SKM-1 treated with dmso at 0.1 percent for 144 hours (cell line): ENCODE measurements at regions not wholly inside any gene's neighbourhood (a gene's known extent, or its start where the extent isn't known, plus 50 kb on each side); places are given as distances from the start of the nearest gene placed in this dataset.
A peak's percentile ranks its signal among the peaks of the same experiment; 100 is the strongest.

Experiments
- DNase-seq: peaks from one replicate; lab custom pipeline; 2025; ENCODE audit not compliant: unreplicated experiment; lab: John Stamatoyannopoulos, UW

DNA sequence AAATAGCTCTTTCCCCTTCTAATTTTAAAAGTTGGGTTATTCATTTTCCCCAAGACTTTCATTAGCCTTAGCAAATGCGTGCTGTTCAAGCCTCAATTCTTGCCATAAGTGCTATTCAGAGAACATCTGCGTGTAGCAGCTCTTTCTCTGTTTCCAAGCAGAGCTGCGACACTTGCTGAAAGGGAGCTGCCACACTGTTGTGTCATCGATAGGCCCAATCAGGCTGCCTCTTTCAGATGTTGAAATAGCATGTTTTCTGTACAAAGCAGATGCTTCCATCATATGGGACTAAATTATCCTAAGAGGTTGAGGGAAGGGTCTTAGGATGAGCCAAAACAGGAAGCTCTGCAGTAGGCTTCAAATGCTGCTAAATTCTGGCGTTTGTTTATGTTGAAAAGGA lies 220.9 kb upstream of the CDC14C start:
- DNase-seq = no peak

DNA sequence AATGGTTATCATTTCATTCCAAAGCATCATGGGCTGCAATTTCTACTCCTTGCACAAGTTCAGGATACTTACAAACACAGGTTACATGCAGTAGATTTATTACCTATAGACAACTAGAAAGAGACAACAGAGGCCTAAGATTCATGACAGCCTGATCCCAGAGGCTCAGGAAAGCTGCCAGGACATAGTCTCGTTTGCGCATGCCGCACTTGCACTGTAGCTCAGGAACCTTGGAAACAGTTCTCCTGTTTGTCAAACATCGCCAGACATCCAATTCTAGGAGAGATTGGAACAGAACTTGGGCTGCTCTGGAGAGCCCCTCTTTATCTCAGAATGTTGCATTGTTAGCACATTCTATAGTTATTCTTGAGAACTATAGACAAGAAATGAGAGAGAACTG lies 216.2 kb upstream of the CDC14C start:
- DNase-seq = no peak

DNA sequence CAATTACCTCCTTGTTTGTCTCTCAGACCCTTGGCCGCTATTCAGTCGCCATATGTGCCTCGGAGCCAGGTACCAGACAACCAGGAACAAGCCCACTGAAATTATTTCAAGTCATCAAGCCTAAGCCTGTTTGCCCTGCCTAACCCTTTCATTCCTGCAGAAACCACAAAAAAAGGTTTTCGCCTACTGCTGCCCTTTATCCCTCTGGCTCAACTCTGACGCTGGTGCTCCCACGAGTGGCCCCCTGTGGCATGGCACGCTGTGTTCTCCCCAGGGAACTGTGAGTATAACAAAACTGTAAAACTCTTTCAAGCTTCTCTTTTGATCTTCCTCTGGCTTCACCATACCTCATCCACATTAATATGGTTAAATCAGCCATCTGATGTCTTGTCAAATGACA lies 215.7 kb upstream of the CDC14C start:
- DNase-seq = no peak

DNA sequence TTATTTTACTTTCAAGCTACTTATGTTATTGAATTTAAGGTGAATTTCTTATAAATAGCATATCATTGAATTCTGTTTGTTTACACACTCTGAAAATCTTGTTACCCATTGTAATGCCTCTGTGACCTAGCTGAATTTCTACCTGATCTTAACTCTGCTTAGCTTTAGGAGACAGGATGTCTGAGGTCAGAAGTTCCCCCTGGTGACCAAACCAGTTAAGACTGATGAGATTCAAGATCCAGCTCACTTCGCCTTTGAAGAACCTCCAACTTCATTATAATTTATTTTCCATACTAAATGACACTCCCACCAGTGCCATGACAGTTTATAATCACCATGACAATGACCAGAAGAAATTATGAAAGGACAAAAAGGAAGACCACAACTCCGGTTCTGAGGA lies 213.4 kb upstream of the CDC14C start:
- DNase-seq = no peak

DNA sequence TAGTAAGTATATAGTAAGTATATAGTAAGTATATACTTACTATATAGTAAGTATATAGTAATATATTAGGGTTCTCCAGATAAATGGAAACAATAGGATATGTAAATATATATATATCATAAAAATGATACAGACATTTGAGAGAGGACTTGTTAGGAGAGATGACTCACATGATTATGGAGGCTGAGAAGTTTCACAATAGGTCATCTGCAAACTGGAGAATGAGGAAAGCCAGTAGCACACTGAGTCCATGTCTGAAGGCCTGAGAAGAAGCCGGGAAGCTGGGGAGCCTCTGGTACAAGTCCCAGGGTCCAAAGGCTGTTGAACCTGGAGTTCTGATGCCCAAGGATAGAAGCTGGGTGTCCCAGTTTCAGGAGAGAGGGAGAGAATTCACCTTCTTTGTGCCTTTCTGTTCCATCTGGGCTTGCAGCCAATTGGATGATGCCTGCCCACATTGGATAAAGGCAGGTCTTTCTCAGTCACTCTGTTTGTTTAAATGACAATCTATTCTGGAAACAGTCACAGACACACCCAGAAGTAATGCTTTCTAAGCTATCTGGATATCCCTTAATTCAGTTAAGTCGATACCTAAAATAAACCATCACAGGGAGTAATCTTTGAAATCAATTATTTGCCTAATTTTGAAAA lies 205.5 kb upstream of the CDC14C start:
- no peak for DNase-seq

DNA sequence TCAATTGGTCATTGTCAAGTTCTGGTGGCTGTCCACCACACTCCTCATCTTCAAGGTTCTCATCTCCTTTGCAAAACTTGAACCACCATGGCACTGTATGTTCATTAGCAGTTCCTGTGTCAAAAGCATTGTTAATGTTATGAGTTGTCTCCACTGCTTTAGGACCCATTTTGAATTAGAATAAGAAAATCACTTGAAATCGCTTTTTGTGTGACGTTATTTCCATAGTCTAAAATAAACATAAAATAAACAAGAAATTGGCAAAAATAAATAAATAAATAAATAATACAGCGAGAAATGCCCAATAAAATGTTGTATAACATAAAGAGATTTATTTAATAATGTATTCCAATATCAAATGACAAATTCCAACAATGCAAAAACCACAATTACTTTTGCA lies 195.5 kb upstream of the CDC14C start:
- no peak for DNase-seq

DNA sequence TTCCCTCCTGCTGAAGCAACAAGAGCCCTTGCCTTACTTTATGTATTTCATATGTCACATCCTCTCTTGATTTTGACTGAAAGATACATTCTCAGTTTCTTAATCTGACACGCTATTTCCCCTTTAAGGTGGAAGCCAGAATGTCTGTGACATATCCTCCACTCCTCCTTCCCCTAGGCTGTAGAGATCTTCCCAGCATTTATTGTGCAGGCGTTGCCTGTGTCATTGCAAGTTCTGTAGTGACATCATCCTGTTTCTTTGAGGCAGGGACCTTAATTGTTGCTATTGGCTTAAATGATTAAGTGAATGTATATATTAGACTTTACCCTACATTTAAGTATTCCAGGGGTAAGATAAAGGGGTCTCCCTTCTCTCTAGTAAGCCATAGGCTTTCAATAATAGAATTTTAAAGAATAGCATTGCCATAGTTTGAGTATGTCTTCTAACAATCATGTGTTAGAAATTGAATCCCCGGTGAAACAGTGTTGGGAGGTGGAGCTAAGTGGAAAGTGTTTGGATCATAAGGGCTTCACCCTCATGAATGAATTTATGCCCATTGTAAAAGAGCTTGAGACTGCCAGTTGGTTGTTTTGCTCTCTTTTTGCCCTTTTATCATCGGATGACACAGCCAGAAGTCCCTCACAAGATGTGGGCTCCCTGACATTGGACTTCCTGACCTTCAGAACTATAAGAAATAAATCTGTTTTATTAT lies 189.5 kb upstream of the CDC14C start:
- no peak for DNase-seq

DNA sequence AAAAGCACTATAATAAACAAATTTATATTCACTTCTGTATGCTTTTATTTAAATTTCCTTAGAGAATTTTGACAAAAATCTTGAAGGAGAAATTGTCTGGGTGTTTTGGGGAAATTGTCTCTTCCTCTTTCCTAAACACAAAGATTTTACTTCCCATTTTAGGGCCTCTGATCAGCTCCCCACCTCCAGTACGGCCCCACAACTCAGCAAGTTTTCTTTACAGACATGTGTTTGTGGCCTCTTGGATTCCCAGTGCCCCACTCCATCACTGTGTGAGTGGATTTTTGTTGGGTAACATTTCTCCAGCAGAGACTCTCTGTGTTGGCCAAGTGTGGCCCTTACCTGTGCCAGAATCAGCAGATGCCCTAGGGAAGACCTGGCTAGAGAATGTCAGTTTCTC lies 182.8 kb upstream of the CDC14C start:
- DNase-seq = peak; percentile 74

DNA sequence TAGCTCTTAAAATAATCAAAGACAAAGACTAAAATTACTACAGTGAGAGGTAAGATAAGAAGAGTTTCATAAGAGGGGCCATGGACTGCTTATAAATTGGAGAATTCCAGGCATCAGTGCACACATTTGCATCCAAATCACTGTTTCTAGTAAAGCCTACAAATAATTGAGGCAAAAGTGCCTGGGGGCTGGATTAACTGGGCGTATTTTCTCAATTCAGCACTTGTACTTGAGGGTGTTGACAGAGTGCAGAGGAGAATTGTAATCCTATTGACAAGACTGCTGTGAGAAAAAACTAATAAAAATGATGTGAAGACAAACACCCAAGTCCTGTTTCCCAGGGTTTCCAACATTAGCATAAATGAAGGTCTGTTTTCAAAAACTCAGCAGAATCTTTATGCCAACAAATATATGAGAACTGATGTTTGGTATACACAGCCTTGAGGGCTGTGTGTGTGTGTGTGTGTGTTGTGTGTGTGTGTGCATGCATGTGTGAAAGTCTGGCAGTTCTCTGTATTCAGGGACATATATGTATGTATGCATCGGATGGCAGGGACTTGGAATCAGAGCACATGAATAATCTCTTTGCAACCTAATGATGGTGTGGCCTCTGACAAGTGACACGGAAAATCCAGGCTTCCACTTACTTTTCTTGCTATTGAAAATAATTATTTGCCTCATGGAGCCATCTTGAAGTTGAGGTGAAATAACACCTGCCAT lies 182.1 kb upstream of the CDC14C start:
- no peak for DNase-seq

DNA sequence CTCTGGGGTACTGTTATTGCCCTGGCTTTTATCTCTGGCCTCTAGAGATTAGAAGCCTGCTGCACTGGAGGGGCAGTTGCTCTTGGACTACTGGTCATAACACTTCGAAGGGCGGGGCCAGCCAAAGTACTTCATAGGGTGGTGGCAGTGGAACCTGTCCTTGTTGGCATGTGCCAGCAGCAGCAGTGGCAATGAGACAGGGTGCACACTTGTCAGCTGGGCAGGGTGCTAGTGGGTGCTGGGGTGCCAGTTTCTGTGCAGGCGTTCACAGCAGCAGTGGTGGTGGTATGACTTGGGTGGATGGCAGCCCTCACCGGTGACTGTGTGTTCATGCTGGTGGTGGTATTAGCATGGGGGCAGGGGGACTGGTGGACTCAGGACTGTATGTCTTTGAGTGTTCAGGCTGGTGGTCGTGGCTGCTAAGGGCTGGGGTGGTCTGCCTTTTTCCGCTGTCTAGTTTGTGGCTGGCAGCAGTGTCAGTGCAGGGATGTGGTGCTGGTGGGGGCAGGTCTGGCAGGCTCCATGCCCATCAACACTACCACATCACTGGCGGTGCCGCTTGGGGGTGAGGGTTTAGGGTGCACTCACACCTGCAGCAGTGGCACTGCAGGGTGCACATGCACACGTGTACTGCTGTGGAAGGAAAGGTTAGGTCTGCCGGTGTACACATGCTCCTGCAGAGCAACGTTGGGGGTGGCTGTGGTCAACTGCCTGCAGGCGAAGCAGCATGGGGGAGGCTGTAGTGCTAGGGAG lies 176.1 kb upstream of the CDC14C start:
- no peak for DNase-seq

DNA sequence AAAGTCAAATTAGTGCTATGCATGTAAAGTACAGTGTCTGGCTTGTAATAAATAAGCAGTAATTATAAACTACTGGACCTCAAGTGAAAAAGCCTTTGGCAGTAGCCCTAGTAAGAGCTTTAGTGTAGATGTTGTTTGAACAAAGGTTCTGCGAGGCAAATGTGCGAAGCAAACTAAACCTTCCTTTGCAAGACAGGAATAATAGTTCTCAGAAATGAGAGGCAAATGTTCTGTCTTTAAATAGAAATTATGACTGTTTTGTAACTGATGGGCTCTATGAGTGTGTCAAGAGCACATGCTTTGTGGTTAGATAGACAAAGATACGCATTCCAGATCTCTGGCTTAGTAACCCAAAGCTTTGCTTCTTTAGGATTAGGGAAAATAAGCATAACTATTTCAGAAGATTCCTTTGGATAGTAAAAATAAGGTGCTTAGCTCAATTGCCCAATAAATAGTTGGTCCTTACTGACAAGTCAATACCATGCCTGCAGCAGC lies 169.2 kb upstream of the CDC14C start:
- DNase-seq = no peak

DNA sequence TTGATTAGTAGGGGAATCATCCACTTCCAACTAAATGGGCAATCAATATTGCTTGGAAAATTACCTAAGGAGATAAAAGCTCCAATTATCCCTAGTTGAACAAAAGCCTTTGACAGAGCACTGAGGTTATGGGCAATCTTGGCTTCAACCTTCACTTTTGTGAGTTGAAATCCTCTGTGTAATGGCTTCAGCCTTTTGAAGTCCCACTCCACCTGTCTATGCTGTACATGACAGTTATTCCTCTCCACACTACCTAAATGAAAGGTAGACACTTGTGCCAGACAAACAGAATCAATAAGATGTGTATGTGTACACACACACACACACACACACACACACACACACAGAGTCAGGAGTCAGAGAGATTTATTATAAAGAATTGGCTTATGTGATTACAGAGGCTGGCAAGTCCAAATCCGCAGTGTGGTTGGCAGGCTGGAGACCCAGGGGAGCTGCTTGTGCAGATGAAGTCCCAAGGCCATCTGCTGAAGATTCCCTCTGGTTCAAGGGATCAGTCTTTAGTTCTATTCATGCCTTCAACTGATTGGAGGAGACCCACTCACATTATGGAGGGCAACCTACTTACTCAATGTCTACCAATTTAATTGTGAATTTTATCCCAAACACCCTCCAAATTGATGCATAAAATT lies 164.8 kb upstream of the CDC14C start:
- no peak for DNase-seq

DNA sequence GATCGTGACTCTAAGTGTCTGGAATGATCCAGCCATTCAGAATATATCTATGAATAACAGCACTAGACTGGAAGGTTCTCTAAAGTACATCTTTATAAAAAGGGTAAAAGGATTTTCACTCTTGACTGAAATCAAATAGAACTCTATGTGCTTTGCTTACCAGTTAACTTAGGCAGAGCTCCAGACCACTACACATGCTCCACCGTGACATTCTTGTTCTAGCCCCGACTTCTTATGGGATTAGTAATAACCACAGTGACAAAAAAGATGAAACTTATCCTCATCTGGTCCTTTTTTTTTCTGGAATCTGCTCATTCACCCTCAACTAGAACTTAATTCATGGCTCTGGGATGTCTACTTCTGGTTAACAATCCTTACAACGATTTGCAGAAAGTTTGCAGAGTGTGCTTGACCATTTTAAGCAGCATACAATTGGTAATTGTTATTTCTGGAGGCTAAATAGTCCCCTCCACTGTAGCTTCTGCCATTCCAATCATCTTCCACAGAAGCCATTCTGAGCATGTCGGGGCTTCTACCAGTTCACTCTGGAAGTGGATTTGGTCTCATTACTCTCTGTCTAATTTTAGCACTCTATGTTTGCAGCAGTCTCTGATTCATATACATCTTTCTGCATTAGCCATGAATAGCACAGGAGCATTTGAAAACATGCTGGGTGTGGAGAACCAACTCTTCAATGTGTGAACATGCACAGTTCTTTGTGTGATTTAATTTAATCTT lies 163.7 kb upstream of the CDC14C start:
- DNase-seq = no peak

DNA sequence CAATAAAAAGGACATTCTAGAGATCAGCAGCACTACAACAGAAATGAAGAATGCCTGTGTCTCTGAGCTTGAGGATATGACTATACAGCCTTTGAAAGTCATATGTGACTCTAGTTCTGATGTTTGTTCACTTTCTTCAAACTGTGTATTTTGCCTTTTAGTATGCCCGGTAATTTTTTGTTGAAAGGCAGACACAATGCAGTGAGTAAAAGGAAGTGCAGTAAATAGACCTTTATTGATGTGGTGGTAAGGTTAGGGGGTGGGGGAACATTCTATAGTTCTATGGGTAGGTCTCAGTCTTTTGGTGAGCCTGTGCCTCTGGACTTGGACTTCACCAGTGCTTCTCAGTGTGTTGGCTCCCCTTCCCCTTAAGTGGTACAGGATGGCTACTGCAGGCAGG lies 143.5 kb upstream of the CDC14C start:
- DNase-seq = no peak

DNA sequence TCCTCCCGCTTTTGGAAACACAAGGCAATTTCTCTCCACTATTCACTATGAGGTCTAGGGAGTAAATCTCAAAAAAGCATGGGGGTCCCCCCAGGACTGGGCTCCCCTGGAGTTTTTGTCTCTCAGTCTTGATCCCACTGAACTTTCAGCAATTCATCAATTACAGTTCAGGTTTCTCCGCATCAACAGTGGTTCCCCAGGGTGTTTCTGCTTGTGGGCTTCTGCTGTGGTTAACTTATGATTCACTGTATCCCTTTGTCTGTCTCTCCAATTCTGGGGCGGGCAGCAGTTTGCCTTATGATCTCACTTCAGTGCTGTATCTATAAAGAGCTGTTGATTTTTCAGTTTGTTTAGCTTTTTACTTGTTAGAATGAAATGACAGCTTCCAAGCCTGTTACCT lies 142.6 kb upstream of the CDC14C start:
- no peak for DNase-seq

DNA sequence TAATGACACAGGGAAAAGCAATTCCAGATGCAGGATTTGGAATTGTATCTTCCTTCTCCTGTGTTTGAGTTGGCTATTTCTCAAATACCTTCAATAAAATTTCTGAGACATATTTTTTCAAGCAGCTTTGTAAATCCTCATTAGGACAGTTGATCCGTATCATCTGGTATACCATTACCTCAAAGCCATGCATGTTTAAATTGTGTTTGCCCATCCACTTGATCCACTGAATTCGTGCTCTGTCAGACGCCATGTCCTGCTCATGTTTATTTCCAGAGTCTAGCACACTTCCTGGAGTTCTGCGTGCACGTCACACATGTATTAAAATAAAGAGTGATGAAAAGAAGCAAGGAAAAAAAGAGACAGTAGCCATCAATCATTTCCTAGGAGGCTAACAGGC lies 141.8 kb upstream of the CDC14C start:
- DNase-seq = no peak

DNA sequence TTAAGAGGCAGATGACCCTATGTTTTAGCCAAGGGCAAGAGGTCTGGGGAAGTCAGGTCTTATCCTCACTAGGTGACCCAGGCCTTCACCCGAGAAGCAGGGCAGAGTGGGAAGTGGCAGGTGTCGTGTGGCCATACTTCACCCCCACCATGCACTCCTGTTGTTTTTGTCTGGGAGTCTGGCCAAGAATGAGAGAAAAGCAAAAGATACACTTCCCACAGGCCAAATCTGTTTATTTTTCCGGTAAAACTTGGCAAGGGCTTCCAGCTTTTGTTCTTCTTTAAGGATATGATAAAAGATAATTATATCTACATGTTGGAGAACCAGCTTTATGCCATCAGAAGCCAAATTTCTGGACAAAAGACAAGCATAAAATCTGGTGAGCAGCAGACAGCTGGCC lies 137.4 kb upstream of the CDC14C start:
- DNase-seq = no peak

DNA sequence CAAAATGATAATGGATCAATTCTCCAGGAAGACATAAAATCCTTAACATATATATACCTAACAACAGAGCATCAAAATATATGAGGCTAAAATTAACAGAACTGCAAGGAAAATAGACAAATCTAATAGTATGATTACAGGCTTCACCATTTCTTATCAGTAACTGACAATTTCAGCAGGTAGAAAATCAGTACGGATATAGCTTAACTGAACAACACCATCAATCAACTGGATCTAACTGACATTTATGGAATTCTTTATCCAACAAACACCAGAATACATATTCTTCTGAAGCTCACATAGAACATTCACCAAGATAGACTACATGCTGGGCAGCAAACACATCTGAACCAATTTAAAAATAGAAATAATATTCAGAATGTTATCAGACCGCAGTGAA lies 121.1 kb upstream of the CDC14C start:
- DNase-seq = no peak

DNA sequence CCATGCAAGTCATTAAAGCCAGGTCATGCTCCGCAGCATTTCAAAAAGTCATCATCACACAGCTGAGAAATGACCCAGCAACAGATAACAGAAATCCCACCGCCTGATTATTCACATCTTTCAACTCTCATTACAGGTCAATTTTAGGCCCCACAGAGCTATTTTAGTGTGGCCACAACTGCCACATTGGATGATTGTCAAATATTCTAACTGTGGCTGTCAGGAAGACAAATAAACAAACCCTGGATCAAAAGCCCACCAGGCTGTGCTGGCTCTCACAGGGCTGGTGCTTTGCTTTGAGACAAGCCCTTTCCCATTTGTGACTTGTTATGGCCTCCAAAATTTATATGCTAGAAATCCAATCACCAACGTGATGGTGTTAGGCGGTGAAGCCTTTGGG lies 117.6 kb upstream of the CDC14C start:
- DNase-seq = no peak

DNA sequence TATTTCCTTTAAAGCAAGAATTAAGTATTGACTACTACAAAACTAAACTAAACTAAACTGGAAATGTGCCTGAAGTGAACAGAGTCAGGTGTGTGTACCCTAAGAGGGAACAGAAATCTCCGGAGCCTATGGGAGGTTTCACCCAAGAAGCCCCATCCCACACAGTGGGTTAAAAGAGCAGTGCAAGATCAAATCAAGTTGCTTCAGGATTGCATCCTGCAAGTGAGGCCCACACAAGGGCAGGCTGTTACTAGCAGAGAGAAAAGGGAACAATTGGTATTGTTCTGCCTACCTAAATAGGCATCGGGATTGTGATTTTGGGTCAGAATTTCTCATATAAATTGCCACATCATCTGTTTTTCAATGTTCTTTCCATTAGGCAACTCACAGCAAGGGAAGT lies 113.3 kb upstream of the CDC14C start:
- DNase-seq = no peak
